ENCODE measurements at regions not wholly inside any gene's neighbourhood (a gene's known extent, or its start where the extent isn't known, plus 50 kb on each side); places are given as distances from the start of the nearest gene placed in this dataset.

DNA sequence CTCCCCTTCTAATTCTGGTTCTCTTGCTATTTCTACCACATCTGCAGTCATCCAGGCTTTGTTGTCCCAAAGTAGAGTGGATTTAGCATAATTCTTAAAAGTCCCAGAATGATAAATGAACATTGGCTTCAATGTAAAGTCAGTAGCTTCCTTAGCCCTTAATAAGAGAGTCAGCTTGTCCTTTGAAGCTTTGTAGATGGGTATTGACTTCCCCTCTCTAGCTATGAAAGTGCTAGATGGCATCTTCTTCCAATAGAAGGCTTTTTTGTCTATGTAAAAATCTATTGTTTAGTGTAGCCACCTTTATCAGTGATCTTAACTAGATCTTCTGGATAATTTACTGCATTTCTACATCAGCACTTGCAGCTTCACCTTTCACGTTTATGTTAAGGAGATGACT lies 181.4 kb upstream of the B3GALT2 start:
- TF ChIP-seq ZNF274 (IDR thresholded peaks at IDR 0.05; ENCODE audit: low read depth, low read length) (no peak), EZH2phosphoT487 (IDR thresholded peaks at IDR 0.05; ENCODE audit: borderline replicate concordance) (no peak), POLR2A (IDR thresholded peaks at IDR 0.05; ENCODE audit: borderline replicate concordance, extremely low read depth, insufficient read depth, insufficient read length) (no peak), POLR2AphosphoS5 (IDR thresholded peaks at IDR 0.05; ENCODE audit: low read depth, low read length) (no peak), JUND (IDR thresholded peaks at IDR 0.05) (no peak)
- TF ChIP-seq, protein P1, sequence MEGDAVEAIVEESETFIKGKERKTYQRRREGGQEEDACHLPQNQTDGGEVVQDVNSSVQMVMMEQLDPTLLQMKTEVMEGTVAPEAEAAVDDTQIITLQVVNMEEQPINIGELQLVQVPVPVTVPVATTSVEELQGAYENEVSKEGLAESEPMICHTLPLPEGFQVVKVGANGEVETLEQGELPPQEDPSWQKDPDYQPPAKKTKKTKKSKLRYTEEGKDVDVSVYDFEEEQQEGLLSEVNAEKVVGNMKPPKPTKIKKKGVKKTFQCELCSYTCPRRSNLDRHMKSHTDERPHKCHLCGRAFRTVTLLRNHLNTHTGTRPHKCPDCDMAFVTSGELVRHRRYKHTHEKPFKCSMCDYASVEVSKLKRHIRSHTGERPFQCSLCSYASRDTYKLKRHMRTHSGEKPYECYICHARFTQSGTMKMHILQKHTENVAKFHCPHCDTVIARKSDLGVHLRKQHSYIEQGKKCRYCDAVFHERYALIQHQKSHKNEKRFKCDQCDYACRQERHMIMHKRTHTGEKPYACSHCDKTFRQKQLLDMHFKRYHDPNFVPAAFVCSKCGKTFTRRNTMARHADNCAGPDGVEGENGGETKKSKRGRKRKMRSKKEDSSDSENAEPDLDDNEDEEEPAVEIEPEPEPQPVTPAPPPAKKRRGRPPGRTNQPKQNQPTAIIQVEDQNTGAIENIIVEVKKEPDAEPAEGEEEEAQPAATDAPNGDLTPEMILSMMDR (IDR thresholded peaks at IDR 0.05 in 2 of 3, conservative IDR thresholded peaks at IDR 0.05 in 1 of 3; ENCODE audit: borderline replicate concordance in 1 of 3, insufficient read depth in 1 of 3, low read depth in 2 of 3, low read length in 2 of 3): no peak
- TF ChIP-seq, protein P2, sequence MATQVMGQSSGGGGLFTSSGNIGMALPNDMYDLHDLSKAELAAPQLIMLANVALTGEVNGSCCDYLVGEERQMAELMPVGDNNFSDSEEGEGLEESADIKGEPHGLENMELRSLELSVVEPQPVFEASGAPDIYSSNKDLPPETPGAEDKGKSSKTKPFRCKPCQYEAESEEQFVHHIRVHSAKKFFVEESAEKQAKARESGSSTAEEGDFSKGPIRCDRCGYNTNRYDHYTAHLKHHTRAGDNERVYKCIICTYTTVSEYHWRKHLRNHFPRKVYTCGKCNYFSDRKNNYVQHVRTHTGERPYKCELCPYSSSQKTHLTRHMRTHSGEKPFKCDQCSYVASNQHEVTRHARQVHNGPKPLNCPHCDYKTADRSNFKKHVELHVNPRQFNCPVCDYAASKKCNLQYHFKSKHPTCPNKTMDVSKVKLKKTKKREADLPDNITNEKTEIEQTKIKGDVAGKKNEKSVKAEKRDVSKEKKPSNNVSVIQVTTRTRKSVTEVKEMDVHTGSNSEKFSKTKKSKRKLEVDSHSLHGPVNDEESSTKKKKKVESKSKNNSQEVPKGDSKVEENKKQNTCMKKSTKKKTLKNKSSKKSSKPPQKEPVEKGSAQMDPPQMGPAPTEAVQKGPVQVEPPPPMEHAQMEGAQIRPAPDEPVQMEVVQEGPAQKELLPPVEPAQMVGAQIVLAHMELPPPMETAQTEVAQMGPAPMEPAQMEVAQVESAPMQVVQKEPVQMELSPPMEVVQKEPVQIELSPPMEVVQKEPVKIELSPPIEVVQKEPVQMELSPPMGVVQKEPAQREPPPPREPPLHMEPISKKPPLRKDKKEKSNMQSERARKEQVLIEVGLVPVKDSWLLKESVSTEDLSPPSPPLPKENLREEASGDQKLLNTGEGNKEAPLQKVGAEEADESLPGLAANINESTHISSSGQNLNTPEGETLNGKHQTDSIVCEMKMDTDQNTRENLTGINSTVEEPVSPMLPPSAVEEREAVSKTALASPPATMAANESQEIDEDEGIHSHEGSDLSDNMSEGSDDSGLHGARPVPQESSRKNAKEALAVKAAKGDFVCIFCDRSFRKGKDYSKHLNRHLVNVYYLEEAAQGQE (IDR thresholded peaks at IDR 0.05; ENCODE audit: low read depth): no peak

Measured in HCT116 (cell line).